Activated T-helper 2 cell treated with anti-CD3 and anti-CD28 coated beads, Interferon-gamma antibody, Interleukin-2, Interleukin-4, amounts not matched to agents 10 μg/mL and 5 μg/mL and 100 μg/mL, durations not matched to agents 14 hours and 24 hours and 36 hours (primary cell): ENCODE measurements at regions not wholly inside any gene's neighbourhood (a gene's known extent, or its start where the extent isn't known, plus 50 kb on each side); places are given as distances from the start of the nearest gene placed in this dataset.

Source experiments
- DNase-seq: peaks from one replicate; pipeline ENCODE4 v3.0.0; 2021; ENCODE audit warnings: low spot score
- H3K27ac Mint-ChIP-seq: one replicate; pipeline ENCODE4 v1.8.0; 2021; ENCODE audit warnings: mixed read lengths
- H3K27me3 Mint-ChIP-seq: one replicate; pipeline ENCODE4 v1.8.0; 2021; ENCODE audit warnings: low read depth, mixed read lengths
- H3K36me3 Mint-ChIP-seq: one replicate; pipeline ENCODE4 v1.8.0; 2021; ENCODE audit warnings: low read depth, mixed read lengths
- H3K4me1 Mint-ChIP-seq: one replicate; pipeline ENCODE4 v1.8.0; 2021; ENCODE audit warnings: low read depth, mixed read lengths
- H3K4me3 Mint-ChIP-seq: one replicate; pipeline ENCODE4 v1.8.0; 2021; ENCODE audit warnings: low read depth, mild to moderate bottlenecking, moderate library complexity, mixed read lengths
- H3K9me3 Mint-ChIP-seq: one replicate; pipeline ENCODE4 v1.8.0; 2021; ENCODE audit warnings: mixed read lengths
- intact Hi-C: fragments of 100-400 bp; cut with micrococcal nuclease; formaldehyde crosslinking; loops from one replicate; pipeline ENCODE4 v1.15.1; 2023

- no peaks in the 10 kb centered on the region for H3K9me3 Mint-ChIP-seq
- no peak overlapping the region for H3K27ac Mint-ChIP-seq
- no peak overlapping the region for H3K4me3 Mint-ChIP-seq
- DNase-seq = no peak
- intact Hi-C loops = loop anchor here (2.0 to 10.0 kb wide), 3 partner anchors 120 to 292 kb away; no protein-coding TSS in a partner anchor
- peaks cover 44% of the 10 kb centered on the region for H3K4me1 Mint-ChIP-seq
- peaks cover 37% of the 10 kb centered on the region for H3K36me3 Mint-ChIP-seq
- no peaks in the 10 kb centered on the region for H3K27me3 Mint-ChIP-seq
Measured at GRCh38 chr6:144722925-144723324, 437.8 kb downstream of the UTRN start.

DNA sequence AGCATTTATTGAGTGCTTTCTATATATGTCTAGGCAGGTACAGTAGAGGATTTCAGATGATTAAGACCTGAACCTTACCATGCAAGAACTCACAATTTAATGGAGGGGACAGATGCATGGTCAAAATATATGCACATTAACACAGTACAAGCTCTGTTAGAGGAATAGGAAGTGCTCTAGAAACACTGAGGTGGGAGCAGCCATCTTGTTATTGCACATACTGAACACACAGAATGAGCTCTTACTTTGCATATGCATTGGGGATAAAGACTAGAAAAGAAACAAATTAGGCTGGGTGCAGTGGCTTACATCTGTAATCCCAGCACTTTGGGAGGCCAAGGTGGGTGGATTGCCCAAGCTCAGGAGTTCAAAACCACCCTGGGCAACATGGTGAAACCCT lies 438.3 kb downstream of the UTRN start:
- H3K9me3 Mint-ChIP-seq = no peaks in the 10 kb centered on the region
- H3K4me1 Mint-ChIP-seq = peaks cover 42% of the 10 kb centered on the region
- no peaks in the 10 kb centered on the region for H3K27me3 Mint-ChIP-seq
- DNase-seq = no peak
- H3K4me3 Mint-ChIP-seq = no peak overlapping the region
- no peak overlapping the region for H3K27ac Mint-ChIP-seq
- intact Hi-C loops = loop anchor here (2.0 to 10.0 kb wide), 3 partner anchors 121 to 291 kb away; no protein-coding TSS in a partner anchor
- peaks cover 37% of the 10 kb centered on the region for H3K36me3 Mint-ChIP-seq

- Mint-ChIP-seq H3K4me3 (no peak overlapping the region), H3K4me1 (peaks cover 43% of the 10 kb centered on the region), H3K36me3 (peaks cover 33% of the 10 kb centered on the region), H3K27me3 (no peaks in the 10 kb centered on the region), H3K27ac (no peak overlapping the region), H3K9me3 (no peaks in the 10 kb centered on the region)
- intact Hi-C loops = loop anchor here (5.0 to 10.0 kb wide), 2 partner anchors 68 to 290 kb away; no protein-coding TSS in a partner anchor
- DNase-seq = no peak
Measured at GRCh38 chr6:144724818-144725217, 439.7 kb downstream of the UTRN start.

DNA sequence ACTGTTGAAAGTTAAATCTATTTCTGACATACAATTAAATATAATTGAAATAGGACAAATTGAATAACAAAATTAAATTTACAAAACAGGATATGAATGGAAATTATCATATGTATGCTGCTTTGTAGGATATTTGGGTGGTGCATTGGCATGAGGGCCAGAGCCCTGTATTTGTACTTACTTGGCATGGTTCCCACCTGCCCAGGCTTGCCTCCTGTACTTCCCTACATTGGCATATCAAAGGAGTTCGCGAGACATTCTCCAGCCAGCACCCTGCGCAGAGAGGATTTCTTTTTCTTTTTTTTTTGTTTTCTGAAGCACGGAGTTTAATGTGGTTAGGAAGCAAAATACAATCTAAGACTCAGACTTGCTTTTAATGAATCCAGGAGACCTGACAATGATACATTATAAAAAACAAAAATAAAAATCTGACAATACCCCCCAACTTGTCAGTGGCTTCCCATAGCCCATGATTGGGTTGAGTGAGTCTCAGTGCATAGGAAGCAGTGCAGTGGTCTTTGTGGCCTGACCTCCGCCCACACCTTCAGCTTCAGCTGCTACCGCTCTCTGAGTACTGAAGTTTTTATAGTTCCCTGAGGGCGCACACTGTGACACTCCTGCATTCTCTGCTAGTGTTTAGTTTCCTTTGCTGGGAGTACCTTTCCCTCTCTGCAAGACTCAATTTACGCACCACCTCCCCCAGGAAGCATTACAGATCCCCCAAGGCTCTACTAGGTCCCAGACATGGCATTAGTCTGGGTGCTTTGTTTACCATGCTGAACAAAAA lies 440.8 kb downstream of the UTRN start:
- Mint-ChIP-seq H3K4me1 (peaks cover 41% of the 10 kb centered on the region), H3K9me3 (no peaks in the 10 kb centered on the region), H3K27ac (peak overlapping the region; percentile 60), H3K4me3 (no peak overlapping the region), H3K36me3 (peaks cover 33% of the 10 kb centered on the region), H3K27me3 (no peaks in the 10 kb centered on the region)
- intact Hi-C loops = loop anchor here (5.0 to 10.0 kb wide), 2 partner anchors 69 to 289 kb away; no protein-coding TSS in a partner anchor
- DNase-seq = no peak

GRCh38 chr6:144728804-144729203 lies 443.7 kb downstream of the UTRN start:
- no peak overlapping the region for H3K4me3 Mint-ChIP-seq
- intact Hi-C loops = loop anchor here (5.0 to 10.0 kb wide), 2 partner anchors 72 to 286 kb away; no protein-coding TSS in a partner anchor
- no peak overlapping the region for H3K27ac Mint-ChIP-seq

DNA sequence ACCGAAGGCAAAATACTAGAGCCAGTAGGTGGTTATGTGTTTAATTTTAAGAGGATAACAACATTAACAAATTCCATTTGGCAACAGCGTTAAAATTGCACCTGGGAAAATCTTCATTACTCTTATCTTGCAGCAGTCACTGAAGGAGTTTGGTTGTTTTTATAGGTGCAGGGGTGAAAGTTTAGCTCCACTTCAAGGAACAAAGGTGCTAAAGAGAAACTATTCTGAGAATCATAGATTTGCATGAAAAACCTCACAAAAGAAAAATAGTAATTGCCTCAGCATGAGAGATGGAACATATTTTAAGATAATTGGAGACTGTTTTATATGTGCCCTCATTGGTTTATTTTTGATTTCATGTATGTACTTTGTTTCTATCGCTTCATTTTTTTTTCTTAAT lies 444.4 kb downstream of the UTRN start:
- Mint-ChIP-seq H3K4me3 (no peak overlapping the region), H3K27me3 (no peaks in the 10 kb centered on the region), H3K27ac (peak overlapping the region; percentile 64), H3K9me3 (no peaks in the 10 kb centered on the region), H3K36me3 (peaks cover 41% of the 10 kb centered on the region), H3K4me1 (peaks cover 29% of the 10 kb centered on the region)
- intact Hi-C loops = loop anchor here (5.0 to 10.0 kb wide), 2 partner anchors 72 to 285 kb away; no protein-coding TSS in a partner anchor
- no peak for DNase-seq

More at GRCh38 chr6:144728804-144729203, 443.7 kb downstream of the UTRN start:
- no peak for DNase-seq
- H3K9me3 Mint-ChIP-seq = no peaks in the 10 kb centered on the region
- no peaks in the 10 kb centered on the region for H3K27me3 Mint-ChIP-seq
- H3K36me3 Mint-ChIP-seq = peaks cover 37% of the 10 kb centered on the region
- peaks cover 29% of the 10 kb centered on the region for H3K4me1 Mint-ChIP-seq

- intact Hi-C loops = no loop called here
- DNase-seq = no peak
- peaks cover 28% of the 10 kb centered on the region for H3K4me1 Mint-ChIP-seq
- no peak overlapping the region for H3K27ac Mint-ChIP-seq
- no peaks in the 10 kb centered on the region for H3K27me3 Mint-ChIP-seq
- no peak overlapping the region for H3K4me3 Mint-ChIP-seq
- peaks cover 39% of the 10 kb centered on the region for H3K36me3 Mint-ChIP-seq
- no peaks in the 10 kb centered on the region for H3K9me3 Mint-ChIP-seq
Measured at GRCh38 chr6:144730088-144730645, 445.0 kb downstream of the UTRN start.

GRCh38 chr6:144731229-144731628 lies 446.1 kb downstream of the UTRN start:
- no peaks in the 10 kb centered on the region for H3K9me3 Mint-ChIP-seq
- H3K27ac Mint-ChIP-seq = no peak overlapping the region
- H3K27me3 Mint-ChIP-seq = no peaks in the 10 kb centered on the region
- H3K36me3 Mint-ChIP-seq = peaks cover 43% of the 10 kb centered on the region
- DNase-seq = no peak
- intact Hi-C loops = no loop called here
- no peak overlapping the region for H3K4me3 Mint-ChIP-seq
- peaks cover 20% of the 10 kb centered on the region for H3K4me1 Mint-ChIP-seq

- DNase-seq = no peak
- no peak overlapping the region for H3K27ac Mint-ChIP-seq
- peaks cover 3% of the 10 kb centered on the region for H3K4me1 Mint-ChIP-seq
- H3K9me3 Mint-ChIP-seq = no peaks in the 10 kb centered on the region
- intact Hi-C loops = no loop called here
- H3K36me3 Mint-ChIP-seq = peaks cover 45% of the 10 kb centered on the region
- no peaks in the 10 kb centered on the region for H3K27me3 Mint-ChIP-seq
- no peak overlapping the region for H3K4me3 Mint-ChIP-seq
Measured at GRCh38 chr6:144736763-144737162, 451.6 kb downstream of the UTRN start.

GRCh38 chr6:144737998-144738397 lies 452.9 kb downstream of the UTRN start:
- Mint-ChIP-seq H3K4me3 (no peak overlapping the region), H3K36me3 (peaks cover 40% of the 10 kb centered on the region), H3K9me3 (no peaks in the 10 kb centered on the region), H3K27ac (no peak overlapping the region), H3K4me1 (peaks cover under 1% of the 10 kb centered on the region), H3K27me3 (no peaks in the 10 kb centered on the region)
- DNase-seq = no peak
- intact Hi-C loops = no loop called here

DNA sequence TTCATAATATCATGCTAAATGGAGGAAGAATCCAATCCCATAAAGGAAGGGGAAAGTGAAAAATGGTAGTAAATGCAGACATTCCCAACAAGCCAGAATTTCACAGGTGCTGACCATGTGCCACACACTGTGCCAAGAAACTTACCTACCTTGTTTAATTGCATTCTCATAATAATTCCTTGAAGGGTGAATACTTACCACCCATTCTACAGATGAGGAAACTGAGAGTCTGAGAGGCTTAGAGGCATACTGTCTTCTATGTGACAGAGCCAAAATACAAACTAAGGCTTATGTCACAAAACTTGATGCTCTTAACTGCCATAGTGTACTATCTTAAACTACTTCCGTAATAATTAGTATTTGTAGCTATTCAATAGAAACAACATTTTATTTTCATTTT lies 454.7 kb downstream of the UTRN start:
- Mint-ChIP-seq H3K27me3 (no peaks in the 10 kb centered on the region), H3K4me3 (no peak overlapping the region), H3K27ac (no peak overlapping the region), H3K4me1 (peaks cover 2% of the 10 kb centered on the region), H3K9me3 (no peaks in the 10 kb centered on the region), H3K36me3 (peaks cover 25% of the 10 kb centered on the region)
- intact Hi-C loops = no loop called here
- no peak for DNase-seq

- Mint-ChIP-seq H3K4me1 (peaks cover 6% of the 10 kb centered on the region), H3K4me3 (no peak overlapping the region), H3K27ac (no peak overlapping the region), H3K36me3 (peaks cover 17% of the 10 kb centered on the region), H3K27me3 (no peaks in the 10 kb centered on the region), H3K9me3 (no peaks in the 10 kb centered on the region)
- no peak for DNase-seq
- intact Hi-C loops = no loop called here
Measured at GRCh38 chr6:144741659-144742058, 456.5 kb downstream of the UTRN start.

DNA sequence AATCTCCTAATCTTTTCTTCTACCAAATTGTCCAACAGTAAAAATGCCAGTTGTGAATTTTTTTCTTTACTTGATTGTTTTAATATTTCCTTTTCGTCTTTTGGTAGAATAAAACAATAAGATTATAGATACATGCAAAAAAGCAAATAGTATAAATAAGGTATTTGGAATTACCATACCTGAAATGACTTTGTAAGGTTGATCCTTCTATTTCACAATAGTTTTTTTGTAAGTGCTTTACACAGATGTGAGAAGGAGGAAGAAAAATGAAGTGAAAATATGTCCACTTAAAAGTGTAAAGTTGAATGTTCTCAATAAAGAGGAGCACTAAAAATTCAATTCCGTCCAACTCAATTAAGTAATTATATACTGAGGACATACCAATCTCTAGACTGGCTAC lies 457.6 kb downstream of the UTRN start:
- no peak overlapping the region for H3K27ac Mint-ChIP-seq
- no peak for DNase-seq
- no peak overlapping the region for H3K4me3 Mint-ChIP-seq
- no peaks in the 10 kb centered on the region for H3K9me3 Mint-ChIP-seq
- H3K27me3 Mint-ChIP-seq = no peaks in the 10 kb centered on the region
- peaks cover 13% of the 10 kb centered on the region for H3K4me1 Mint-ChIP-seq
- H3K36me3 Mint-ChIP-seq = peaks cover 10% of the 10 kb centered on the region
- intact Hi-C loops = no loop called here
